Cardiac muscle cell (in vitro differentiated cells and primary cell): ENCODE measurements at regions not wholly inside any gene's neighbourhood (a gene's known extent, or its start where the extent isn't known, plus 50 kb on each side); places are given as distances from the start of the nearest gene placed in this dataset.
A peak's percentile ranks its signal among the peaks of the same experiment; 100 is the strongest.
"Not testable (repeated sequence)": the region's sequence is repeated elsewhere in the genome, so short reads cannot be mapped to it uniquely, and the experiment has no call there.

Experiments used
- DNase-seq, 2 donors: peaks; one replicate each; pipeline versions ENCODE4 v3.0.0 to v3.0.0-alpha.2; 2010 to 2017; ENCODE audit warnings: low read depth in 1 of 2, low spot score in 1 of 2
- H3K27ac ChIP-seq: fragments of 200-600 bp; sonication (generic); 2 replicates; pipeline ENCODE4 v1.5.1; 2016
- H3K27me3 ChIP-seq: fragments of 200-600 bp; sonication (generic); 2 replicates; pipeline ENCODE4 v1.6.0; 2016; ENCODE audit warnings: control low read depth
- H3K36me3 ChIP-seq: fragments of 200-600 bp; sonication (generic); 2 replicates; pipeline ENCODE4 v1.5.1; 2016; ENCODE audit warnings: control low read depth
- H3K4me1 ChIP-seq: fragments of 200-600 bp; sonication (generic); 2 replicates; pipeline ENCODE4 v1.8.1; 2017; ENCODE audit warnings: low read depth, mild to moderate bottlenecking, mixed run types
- H3K4me3 ChIP-seq: fragments of 200-600 bp; sonication (generic); 2 replicates; pipeline ENCODE4 v1.5.1; 2016; ENCODE audit warnings: mild to moderate bottlenecking
- H3K9me3 ChIP-seq: fragments of 200-600 bp; sonication (generic); 2 replicates; pipeline ENCODE4 v1.5.1; 2017; ENCODE audit warnings: low read depth, mild to moderate bottlenecking, control low read depth
- TF ChIP-seq, protein P1 (sequence below): IDR thresholded peaks from 2 replicates; pipeline ENCODE4 v1.5.1; 2012; ENCODE audit warnings: low read depth, mild to moderate bottlenecking, low read length

DNA sequence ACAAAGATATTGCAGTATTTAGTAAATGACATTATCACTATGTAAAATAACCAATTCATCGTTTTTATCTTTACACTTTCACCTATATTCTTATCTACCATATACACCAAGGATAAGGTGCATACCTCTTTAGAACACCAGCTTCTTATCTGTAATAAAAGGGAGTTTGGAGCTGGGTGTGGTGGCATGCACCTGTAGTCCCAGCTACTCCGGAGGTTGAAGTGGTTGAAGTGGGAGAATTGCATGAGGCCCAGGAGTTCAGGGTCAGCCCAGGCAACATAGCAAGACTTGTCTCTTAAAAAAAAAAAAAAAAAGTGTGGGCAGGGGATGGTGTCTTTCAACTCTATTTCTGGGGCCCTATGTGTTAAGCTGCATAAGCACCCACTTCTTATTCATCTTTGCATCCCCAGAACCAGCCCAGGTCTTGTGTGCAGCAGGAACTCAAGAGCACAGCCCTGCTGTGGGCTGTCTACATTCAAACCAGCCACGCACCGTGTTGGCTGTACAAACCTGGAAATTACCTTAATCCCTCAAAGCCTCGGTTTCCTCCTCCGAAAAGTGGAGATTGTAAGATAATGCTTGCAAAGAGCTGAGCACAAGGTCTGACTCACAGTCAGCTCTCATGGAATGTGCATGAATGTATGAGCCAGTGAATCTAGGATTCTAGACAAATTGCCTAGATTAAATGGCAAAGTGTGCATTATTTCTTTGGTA, 256.6 kb upstream of the FOXN3 start:
- TF ChIP-seq, protein P1, sequence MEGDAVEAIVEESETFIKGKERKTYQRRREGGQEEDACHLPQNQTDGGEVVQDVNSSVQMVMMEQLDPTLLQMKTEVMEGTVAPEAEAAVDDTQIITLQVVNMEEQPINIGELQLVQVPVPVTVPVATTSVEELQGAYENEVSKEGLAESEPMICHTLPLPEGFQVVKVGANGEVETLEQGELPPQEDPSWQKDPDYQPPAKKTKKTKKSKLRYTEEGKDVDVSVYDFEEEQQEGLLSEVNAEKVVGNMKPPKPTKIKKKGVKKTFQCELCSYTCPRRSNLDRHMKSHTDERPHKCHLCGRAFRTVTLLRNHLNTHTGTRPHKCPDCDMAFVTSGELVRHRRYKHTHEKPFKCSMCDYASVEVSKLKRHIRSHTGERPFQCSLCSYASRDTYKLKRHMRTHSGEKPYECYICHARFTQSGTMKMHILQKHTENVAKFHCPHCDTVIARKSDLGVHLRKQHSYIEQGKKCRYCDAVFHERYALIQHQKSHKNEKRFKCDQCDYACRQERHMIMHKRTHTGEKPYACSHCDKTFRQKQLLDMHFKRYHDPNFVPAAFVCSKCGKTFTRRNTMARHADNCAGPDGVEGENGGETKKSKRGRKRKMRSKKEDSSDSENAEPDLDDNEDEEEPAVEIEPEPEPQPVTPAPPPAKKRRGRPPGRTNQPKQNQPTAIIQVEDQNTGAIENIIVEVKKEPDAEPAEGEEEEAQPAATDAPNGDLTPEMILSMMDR = no peak
- peak; percentile 11 to 34 for DNase-seq
- H3K4me1 ChIP-seq = peaks cover 7% of the 10 kb centered on the region
- H3K9me3 ChIP-seq = no peaks in the 10 kb centered on the region
- H3K4me3 ChIP-seq = no peak overlapping the region
- H3K27me3 ChIP-seq = no peaks in the 10 kb centered on the region
- H3K27ac ChIP-seq = no peak overlapping the region
- H3K36me3 ChIP-seq = no peaks in the 10 kb centered on the region

DNA sequence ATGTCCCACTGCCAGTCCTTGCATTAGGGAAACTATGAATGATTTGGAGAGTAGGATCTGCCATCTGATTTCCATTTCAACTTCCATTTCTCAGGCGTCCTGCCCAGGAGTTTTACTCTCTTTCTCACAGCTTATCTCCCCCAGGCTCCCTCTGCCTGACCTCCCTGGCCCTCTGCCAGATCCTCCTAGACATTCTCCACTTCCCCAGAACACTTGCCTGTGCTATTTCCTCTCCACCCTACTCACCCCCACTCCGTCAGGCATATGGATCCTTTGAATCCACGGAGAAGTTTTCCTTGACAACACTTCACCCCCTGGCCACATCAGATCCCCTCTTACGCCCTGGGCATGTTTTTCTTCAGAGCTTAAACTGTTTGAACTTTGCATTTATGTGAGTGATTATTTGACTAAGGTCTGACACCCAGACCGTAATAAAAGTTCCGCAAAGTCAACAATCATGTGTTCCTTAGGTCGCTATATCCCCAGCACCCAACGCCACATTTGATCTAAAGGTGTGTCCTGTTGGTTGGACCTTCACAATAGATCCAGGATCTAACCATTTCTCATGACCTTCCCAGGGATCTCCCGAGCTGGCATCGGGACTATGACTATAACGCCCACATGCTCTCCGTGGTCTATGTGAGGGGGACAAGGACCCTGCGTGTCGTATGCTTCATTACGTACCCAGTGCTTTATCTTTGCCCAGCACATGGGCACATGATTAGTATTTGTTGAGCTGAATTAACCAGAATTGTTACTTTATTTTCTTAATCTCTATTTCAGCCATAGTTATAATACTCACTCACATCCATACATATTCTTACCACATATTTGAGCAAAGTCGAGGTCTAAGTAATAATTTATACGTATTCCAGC, 255.8 kb upstream of the FOXN3 start:
- Histone ChIP-seq H3K36me3 (no peaks in the 10 kb centered on the region), H3K4me3 (no peak overlapping the region), H3K27ac (peak overlapping the region; percentile 44), H3K4me1 (peaks cover 9% of the 10 kb centered on the region), H3K9me3 (no peaks in the 10 kb centered on the region), H3K27me3 (no peaks in the 10 kb centered on the region)
- TF ChIP-seq, protein P1 = no peak
- DNase-seq = peak; percentile 63 to 74

DNA sequence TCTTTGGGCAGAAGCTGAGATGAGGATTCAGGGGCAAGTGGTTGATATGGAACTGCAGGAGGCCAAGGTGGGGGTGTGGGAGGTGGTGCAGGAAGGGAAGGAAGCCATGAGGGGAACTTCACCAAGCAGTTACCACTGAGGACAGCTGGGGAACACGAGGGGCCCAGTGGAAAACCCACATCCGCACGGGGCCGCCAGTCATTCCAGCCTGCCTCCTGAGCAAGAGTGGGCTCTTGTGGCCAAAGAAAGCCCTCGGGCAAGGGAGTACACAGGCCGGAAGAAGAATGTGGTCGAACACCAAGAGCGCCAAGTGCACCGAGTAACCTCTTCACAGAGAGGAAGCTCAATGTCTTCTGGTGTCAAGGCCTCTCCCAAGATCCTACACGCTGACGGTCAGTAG, 252.2 kb upstream of the FOXN3 start:
- TF ChIP-seq, protein P1 = no peak
- Histone ChIP-seq H3K36me3 (no peaks in the 10 kb centered on the region), H3K4me3 (no peak overlapping the region), H3K4me1 (peaks cover 9% of the 10 kb centered on the region), H3K9me3 (no peaks in the 10 kb centered on the region), H3K27ac (no peak overlapping the region), H3K27me3 (no peaks in the 10 kb centered on the region)
- DNase-seq = no peak

DNA sequence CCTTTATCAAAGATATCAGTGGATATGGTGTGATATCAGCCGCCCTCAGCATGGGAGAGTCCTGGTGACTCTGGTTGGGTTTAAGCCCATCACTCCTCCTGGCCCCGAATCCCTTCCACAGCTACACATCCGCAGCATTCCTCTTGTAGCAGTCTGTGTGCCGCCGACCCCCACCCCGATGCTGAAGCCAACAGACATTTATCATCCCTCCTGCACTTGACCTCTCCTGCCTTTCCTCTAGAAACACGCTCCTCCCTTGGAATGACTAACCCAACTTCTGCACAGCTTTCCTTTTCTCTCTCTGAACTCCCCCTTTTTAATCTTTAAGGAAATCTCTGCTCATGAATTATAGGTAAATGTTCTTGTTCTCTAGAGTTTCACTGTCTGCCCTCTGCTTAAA, 250.9 kb upstream of the FOXN3 start:
- Histone ChIP-seq H3K36me3 (no peaks in the 10 kb centered on the region), H3K27me3 (no peaks in the 10 kb centered on the region), H3K4me3 (no peak overlapping the region), H3K27ac (no peak overlapping the region), H3K9me3 (no peaks in the 10 kb centered on the region), H3K4me1 (peaks cover 9% of the 10 kb centered on the region)
- peak; percentile 16 to 46 for DNase-seq
- TF ChIP-seq, protein P1 = no peak

DNA sequence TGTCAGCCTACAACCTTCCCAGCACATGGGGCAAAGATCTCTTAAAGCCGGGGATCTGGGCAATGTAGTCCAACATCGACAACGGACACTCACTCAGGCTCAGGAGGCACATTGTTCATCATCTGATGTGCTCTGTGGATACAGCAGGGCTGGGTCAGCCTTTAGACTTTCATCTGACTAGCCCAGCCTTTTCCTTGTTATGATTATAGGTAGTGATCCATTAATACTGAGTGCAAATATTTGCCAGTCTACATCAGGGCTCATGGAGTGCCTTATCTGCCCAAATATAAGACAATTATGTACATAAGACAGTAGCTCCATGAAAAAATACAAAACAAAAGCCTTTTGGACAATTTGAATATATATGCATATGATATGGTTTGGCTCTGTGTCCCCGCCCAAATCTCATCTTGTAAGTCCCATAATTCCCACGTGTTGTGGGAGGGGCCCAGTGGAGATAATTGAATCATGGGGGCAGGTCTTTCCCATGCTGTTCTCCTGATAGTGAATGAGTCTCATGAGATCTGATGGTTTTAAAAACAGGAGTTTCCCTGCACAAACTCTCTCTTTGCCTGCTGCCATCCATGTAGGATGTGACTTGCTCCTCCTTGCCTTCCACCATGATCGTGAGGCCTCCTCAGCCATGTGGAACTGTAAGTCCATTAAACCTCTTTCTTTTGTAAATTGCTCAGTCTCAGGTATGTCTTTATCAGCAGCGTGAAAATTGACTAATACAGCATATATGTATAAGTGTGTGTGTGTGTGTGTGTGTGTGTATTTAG, 248.5 kb upstream of the FOXN3 start:
- not testable (repeated sequence) for H3K36me3 ChIP-seq, H3K4me1 ChIP-seq, DNase-seq, H3K9me3 ChIP-seq, H3K27ac ChIP-seq, H3K27me3 ChIP-seq, H3K4me3 ChIP-seq
